IgD-negative memory B cell (primary cell): ENCODE measurements at regions not wholly inside any gene's neighbourhood (a gene's known extent, or its start where the extent isn't known, plus 50 kb on each side); places are given as distances from the start of the nearest gene placed in this dataset.

ENCODE experiments used
- H3K27ac Mint-ChIP-seq, 3 donors: one replicate each; pipeline ENCODE4 v1.8.0; 2020 to 2022; ENCODE audit warnings: mild to moderate bottlenecking in 3 of 3, mixed read lengths in 3 of 3, moderate library complexity in 1 of 3
- H3K27me3 Mint-ChIP-seq: one replicate; pipeline ENCODE4 v1.8.0; 2021; ENCODE audit warnings: mixed read lengths
- H3K36me3 Mint-ChIP-seq: one replicate; pipeline ENCODE4 v1.8.0; 2020; ENCODE audit warnings: mild to moderate bottlenecking, mixed read lengths
- H3K4me1 Mint-ChIP-seq, 3 donors: one replicate each; pipeline ENCODE4 v1.8.0; 2020 to 2022; ENCODE audit warnings: mixed read lengths in 3 of 3, mild to moderate bottlenecking in 1 of 3
- H3K4me3 Mint-ChIP-seq, 4 donors: one replicate each; pipeline ENCODE4 v1.8.0; 2020 to 2022; ENCODE audit warnings: mild to moderate bottlenecking in 4 of 4, mixed read lengths in 4 of 4, moderate library complexity in 3 of 4
- H3K9me3 Mint-ChIP-seq, 3 donors: one replicate each; pipeline ENCODE4 v1.8.0; 2020 to 2021; ENCODE audit warnings: mixed read lengths in 3 of 3, mild to moderate bottlenecking in 1 of 3

GRCh38 chr2:194962254-194962653, 694.8 kb upstream of the SLC39A10 start:
- no peak overlapping the region for H3K4me3 Mint-ChIP-seq
- no peaks in the 10 kb centered on the region for H3K4me1 Mint-ChIP-seq
- no peak overlapping the region for H3K27ac Mint-ChIP-seq
- H3K9me3 Mint-ChIP-seq, result peaks cover 2 to 18% (median 7%) of the 10 kb centered on the region in 3 donors
- H3K27me3 Mint-ChIP-seq, result no peaks in the 10 kb centered on the region
- no peaks in the 10 kb centered on the region for H3K36me3 Mint-ChIP-seq

DNA sequence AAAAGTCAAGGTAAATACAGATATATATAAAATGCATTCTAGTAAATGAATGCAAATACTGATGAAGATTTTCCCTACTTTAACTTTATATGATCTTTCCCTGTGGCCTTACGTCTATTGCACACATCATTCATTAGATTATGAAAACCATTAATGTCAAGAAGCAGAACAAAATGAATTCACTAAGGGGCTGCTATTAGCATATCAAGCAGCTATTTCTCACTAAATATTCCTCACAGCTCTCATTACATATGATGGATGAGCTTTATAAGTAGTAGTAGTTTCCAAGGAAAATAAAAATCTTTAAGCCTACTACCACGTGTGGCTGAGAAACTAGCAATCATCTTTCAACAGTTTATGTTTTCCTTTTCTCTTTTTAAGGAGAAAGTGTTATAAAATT, 702.8 kb upstream of the SLC39A10 start:
- no peaks in the 10 kb centered on the region for H3K4me1 Mint-ChIP-seq
- no peak overlapping the region for H3K4me3 Mint-ChIP-seq
- H3K27me3 Mint-ChIP-seq, result no peaks in the 10 kb centered on the region
- H3K27ac Mint-ChIP-seq, result no peak overlapping the region
- H3K9me3 Mint-ChIP-seq, result peaks cover 0 to 4% (median 0%) of the 10 kb centered on the region in 3 donors
- H3K36me3 Mint-ChIP-seq, result no peaks in the 10 kb centered on the region

GRCh38 chr2:194946826-194947225, 710.2 kb upstream of the SLC39A10 start:
- H3K36me3 Mint-ChIP-seq, result no peaks in the 10 kb centered on the region
- H3K27me3 Mint-ChIP-seq, result no peaks in the 10 kb centered on the region
- peaks cover 0 to 2% (median 1%) of the 10 kb centered on the region in 3 donors for H3K9me3 Mint-ChIP-seq
- no peak overlapping the region for H3K4me3 Mint-ChIP-seq
- H3K27ac Mint-ChIP-seq, result no peak overlapping the region
- H3K4me1 Mint-ChIP-seq, result no peaks in the 10 kb centered on the region

- Mint-ChIP-seq H3K36me3 (no peaks in the 10 kb centered on the region), H3K27me3 (no peaks in the 10 kb centered on the region), H3K9me3 (peaks cover 2 to 7% (median 4%) of the 10 kb centered on the region in 3 donors), H3K27ac (no peak overlapping the region), H3K4me1 (no peaks in the 10 kb centered on the region), H3K4me3 (no peak overlapping the region)
Measured at GRCh38 chr2:194938066-194938465, 719.0 kb upstream of the SLC39A10 start.

- Mint-ChIP-seq H3K4me3 (no peak overlapping the region), H3K27me3 (no peaks in the 10 kb centered on the region), H3K36me3 (no peaks in the 10 kb centered on the region), H3K4me1 (no peaks in the 10 kb centered on the region), H3K27ac (no peak overlapping the region), H3K9me3 (no peaks in the 10 kb centered on the region)
Measured at GRCh38 chr2:194927489-194927888, 729.5 kb upstream of the SLC39A10 start.

DNA sequence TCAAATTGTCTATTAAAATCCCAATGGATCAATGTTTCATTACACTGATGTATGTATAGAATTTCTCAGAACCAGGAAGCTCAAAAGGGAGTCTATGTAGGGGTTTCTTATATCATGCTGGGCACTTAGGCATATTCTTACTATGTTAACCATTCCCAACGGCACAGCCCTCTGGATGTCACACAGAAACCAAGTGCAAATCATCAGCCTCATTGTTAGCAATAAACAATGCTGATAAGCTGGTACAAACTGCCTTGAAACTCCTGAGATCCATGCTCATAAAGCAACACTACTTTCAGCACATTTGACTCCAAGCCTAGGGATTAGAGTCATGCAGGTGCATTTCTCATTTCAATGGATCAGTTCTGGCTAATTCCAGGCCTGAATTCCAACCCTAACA, 730.2 kb upstream of the SLC39A10 start:
- Mint-ChIP-seq H3K9me3 (no peaks in the 10 kb centered on the region), H3K4me3 (no peak overlapping the region), H3K36me3 (no peaks in the 10 kb centered on the region), H3K4me1 (no peaks in the 10 kb centered on the region), H3K27me3 (no peaks in the 10 kb centered on the region), H3K27ac (no peak overlapping the region)

- no peaks in the 10 kb centered on the region for H3K36me3 Mint-ChIP-seq
- no peak overlapping the region for H3K27ac Mint-ChIP-seq
- no peaks in the 10 kb centered on the region for H3K27me3 Mint-ChIP-seq
- H3K4me3 Mint-ChIP-seq, result no peak overlapping the region
- no peaks in the 10 kb centered on the region for H3K4me1 Mint-ChIP-seq
- no peaks in the 10 kb centered on the region for H3K9me3 Mint-ChIP-seq
Measured at GRCh38 chr2:194925742-194926141, 731.3 kb upstream of the SLC39A10 start.

- H3K4me3 Mint-ChIP-seq, result no peak overlapping the region
- peaks cover 0 to 2% (median 0%) of the 10 kb centered on the region in 3 donors for H3K9me3 Mint-ChIP-seq
- no peaks in the 10 kb centered on the region for H3K36me3 Mint-ChIP-seq
- no peaks in the 10 kb centered on the region for H3K27me3 Mint-ChIP-seq
- H3K27ac Mint-ChIP-seq, result no peak overlapping the region
- H3K4me1 Mint-ChIP-seq, result no peaks in the 10 kb centered on the region
Measured at GRCh38 chr2:194917519-194917918, 739.5 kb upstream of the SLC39A10 start.

DNA sequence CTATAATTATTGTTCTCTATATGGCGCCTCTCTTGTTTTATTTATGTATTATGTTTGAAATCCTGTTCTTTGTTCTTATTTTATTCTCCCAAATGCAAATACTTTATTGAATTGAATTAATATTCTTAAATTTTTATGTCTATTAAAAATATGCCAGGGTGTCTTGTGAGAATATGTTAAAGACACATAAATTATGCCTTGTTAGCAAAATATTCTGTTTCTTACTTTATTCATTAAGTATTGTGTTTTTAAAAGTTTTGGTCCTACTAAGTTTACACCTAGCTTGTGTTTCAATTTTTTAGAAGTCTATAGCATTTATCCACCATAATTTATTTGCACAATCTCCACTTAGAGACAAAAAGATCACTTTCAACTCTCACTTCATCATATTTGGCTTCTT, 741.5 kb upstream of the SLC39A10 start:
- H3K9me3 Mint-ChIP-seq, result peaks cover 0 to 2% (median 0%) of the 10 kb centered on the region in 3 donors

GRCh38 chr2:194907569-194907968, 749.5 kb upstream of the SLC39A10 start:
- no peaks in the 10 kb centered on the region for H3K36me3 Mint-ChIP-seq
- H3K4me1 Mint-ChIP-seq, result no peaks in the 10 kb centered on the region
- H3K27ac Mint-ChIP-seq, result no peak overlapping the region
- H3K27me3 Mint-ChIP-seq, result no peaks in the 10 kb centered on the region
- H3K4me3 Mint-ChIP-seq, result no peak overlapping the region
- peaks cover 0 to 3% (median 0%) of the 10 kb centered on the region in 3 donors for H3K9me3 Mint-ChIP-seq

More for the DNA sequence above, 741.5 kb upstream of the SLC39A10 start:
- Mint-ChIP-seq H3K4me1 (no peaks in the 10 kb centered on the region), H3K36me3 (no peaks in the 10 kb centered on the region), H3K4me3 (no peak overlapping the region), H3K27ac (no peak overlapping the region), H3K27me3 (no peaks in the 10 kb centered on the region)

GRCh38 chr2:194896871-194897270, 760.2 kb upstream of the SLC39A10 start:
- no peaks in the 10 kb centered on the region for H3K9me3 Mint-ChIP-seq
- no peaks in the 10 kb centered on the region for H3K36me3 Mint-ChIP-seq
- H3K4me1 Mint-ChIP-seq, result peaks cover 0 to 3% (median 0%) of the 10 kb centered on the region in 3 donors
- H3K27me3 Mint-ChIP-seq, result no peaks in the 10 kb centered on the region
- H3K4me3 Mint-ChIP-seq, result no peak overlapping the region
- H3K27ac Mint-ChIP-seq, result no peak overlapping the region

DNA sequence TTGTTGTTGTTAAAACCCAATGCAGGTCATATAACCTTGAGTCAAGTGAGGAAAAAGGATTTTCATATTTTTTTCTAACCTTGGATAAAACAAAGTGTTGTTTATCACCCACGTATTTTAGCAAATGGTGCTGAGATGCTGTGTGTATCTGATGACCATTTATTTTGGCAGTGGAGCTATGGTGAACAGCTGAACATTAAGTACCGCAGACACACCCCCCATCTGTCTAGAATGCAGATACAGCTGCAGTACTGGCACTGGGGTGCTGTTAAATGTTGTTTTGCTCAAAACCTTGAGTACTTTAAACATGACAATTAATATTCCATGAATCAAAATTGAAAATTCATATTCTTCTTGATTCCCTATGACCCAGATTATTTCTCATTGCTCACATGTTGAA, 773.3 kb upstream of the SLC39A10 start:
- no peaks in the 10 kb centered on the region for H3K4me1 Mint-ChIP-seq
- no peaks in the 10 kb centered on the region for H3K36me3 Mint-ChIP-seq
- H3K4me3 Mint-ChIP-seq, result no peak overlapping the region
- no peaks in the 10 kb centered on the region for H3K9me3 Mint-ChIP-seq
- no peak overlapping the region for H3K27ac Mint-ChIP-seq
- no peaks in the 10 kb centered on the region for H3K27me3 Mint-ChIP-seq

GRCh38 chr2:194870974-194871535, 786.0 kb upstream of the SLC39A10 start:
- Mint-ChIP-seq H3K27ac (no peak overlapping the region), H3K27me3 (no peaks in the 10 kb centered on the region)

DNA sequence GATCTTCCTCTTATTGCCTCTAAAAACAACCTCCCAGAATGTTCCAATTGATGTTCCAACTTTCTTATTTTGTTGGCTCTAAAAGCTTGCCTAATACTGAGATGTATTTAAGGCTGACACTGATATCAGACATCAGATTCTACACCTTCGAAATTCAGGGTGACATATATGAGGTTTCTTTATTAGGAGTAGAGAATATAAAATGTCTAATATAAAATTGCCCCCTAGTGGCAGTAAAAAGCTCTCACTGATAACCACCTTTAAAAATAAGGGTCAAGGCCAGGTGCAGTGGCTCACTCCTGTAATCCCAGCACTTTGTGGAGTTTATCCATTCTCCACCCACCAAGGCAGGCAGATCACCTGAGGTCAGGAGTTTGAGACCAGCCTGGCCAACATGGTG, 789.7 kb upstream of the SLC39A10 start:
- H3K27me3 Mint-ChIP-seq, result no peaks in the 10 kb centered on the region
- no peak overlapping the region for H3K4me3 Mint-ChIP-seq
- H3K36me3 Mint-ChIP-seq, result no peaks in the 10 kb centered on the region
- peaks cover 0 to 2% (median 0%) of the 10 kb centered on the region in 3 donors for H3K4me1 Mint-ChIP-seq
- no peak overlapping the region for H3K27ac Mint-ChIP-seq
- H3K9me3 Mint-ChIP-seq, result no peaks in the 10 kb centered on the region

More at GRCh38 chr2:194870974-194871535, 786.0 kb upstream of the SLC39A10 start:
- Mint-ChIP-seq H3K9me3 (no peaks in the 10 kb centered on the region), H3K4me3 (no peak overlapping the region), H3K36me3 (no peaks in the 10 kb centered on the region), H3K4me1 (peaks cover 0 to 2% (median 0%) of the 10 kb centered on the region in 3 donors)

GRCh38 chr2:194854941-194855340, 802.1 kb upstream of the SLC39A10 start:
- H3K27ac Mint-ChIP-seq, result no peak overlapping the region
- peaks cover 2% of the 10 kb centered on the region for H3K36me3 Mint-ChIP-seq
- no peaks in the 10 kb centered on the region for H3K27me3 Mint-ChIP-seq
- no peaks in the 10 kb centered on the region for H3K4me1 Mint-ChIP-seq
- H3K9me3 Mint-ChIP-seq, result peaks cover 0 to 2% (median 2%) of the 10 kb centered on the region in 3 donors
- no peak overlapping the region for H3K4me3 Mint-ChIP-seq

- Mint-ChIP-seq H3K27me3 (no peaks in the 10 kb centered on the region), H3K36me3 (no peaks in the 10 kb centered on the region), H3K4me3 (no peak overlapping the region)
Measured at GRCh38 chr2:194842871-194843270, 814.2 kb upstream of the SLC39A10 start.

More at GRCh38 chr2:194842871-194843270, 814.2 kb upstream of the SLC39A10 start:
- Mint-ChIP-seq H3K9me3 (no peaks in the 10 kb centered on the region), H3K27ac (no peak overlapping the region), H3K4me1 (no peaks in the 10 kb centered on the region)
